HCT116 (cell line): ENCODE measurements at regions not wholly inside any gene's neighbourhood (a gene's known extent, or its start where the extent isn't known, plus 50 kb on each side); places are given as distances from the start of the nearest gene placed in this dataset.

Experiments used
- ATAC-seq: fragments of 200-7000 bp; cut with Tn5 transposase; 2 replicates; pipeline ENCODE4 v1.9.1; 2020; ENCODE audit warnings: mild to moderate bottlenecking, moderate library complexity
- BruUV-seq: library from RNA; stranded (reverse); fragments of 400-500 nt; replicated peaks from 2 replicates; lab custom pipeline; 2021; lab: Mats Ljungman, UMichigan
- CTCF ChIA-PET: fragments of 300-600 bp; sonication (Branson Sonifier 250); formaldehyde crosslinking; loops from one replicate; lab custom pipeline; 2021; ENCODE audit warnings: antibody characterized with exemption; lab: Charles Lee
- POLR2A ChIA-PET: fragments of 300-600, 350-600 bp; sonication (Branson Sonifier 250); formaldehyde crosslinking; loops from one replicate; lab custom pipeline; 2021; ENCODE audit warnings: antibody characterized with exemption; lab: Charles Lee
- RAD21 ChIA-PET, 2 experiments: fragments of 300-600 bp; sonication (Branson Sonifier 250); formaldehyde crosslinking; loops; one replicate each; lab custom pipeline; 2023; ENCODE audit warnings: low total read pairs in 2 of 2; ENCODE audit not compliant: uncharacterized antibody in 2 of 2, unreplicated experiment in 2 of 2, low non-redundant PET in 1 of 2; lab: Charles Lee
- DNase-seq: peaks from one replicate; pipeline ENCODE4 v3.0.0-alpha.2; 2010; ENCODE audit warnings: low read depth, low spot score
- H2AFZ ChIP-seq: fragments of 200-600 bp; shearing (Covaris generic), sonication (generic); 2 replicates; pipeline ENCODE4 v1.6.1; 2017; ENCODE audit warnings: low read depth, mixed run types, mixed read lengths, antibody characterized with exemption, low read length; ENCODE audit not compliant: poor library complexity, severe bottlenecking
- H3K27ac ChIP-seq: 2 replicates; pipeline ENCODE4 v1.5.1; 2012; ENCODE audit warnings: low read depth, low read length
- H3K27me3 ChIP-seq: fragments of 200-600 bp; sonication (generic); 2 replicates; pipeline ENCODE4 v1.6.1; 2016; ENCODE audit warnings: mixed run types, low read length, mixed read lengths; ENCODE audit not compliant: insufficient read depth
- H3K36me3 ChIP-seq, 2 experiments: fragments of 200-500 bp in 1 of 2; fragments of 200-600 bp in 1 of 2; sonication (Bioruptor generic) in 1 of 2; sonication (generic) in 1 of 2; 2 replicates each; pipeline versions ENCODE4 v1.5.1 to v1.6.1; 2014 to 2016; ENCODE audit warnings: low read length in 2 of 2, inconsistent platforms in 1 of 2, mixed read lengths in 1 of 2, mixed run types in 1 of 2; ENCODE audit not compliant: insufficient read depth in 2 of 2, control insufficient read depth in 1 of 2
- H3K4me1 ChIP-seq, 2 experiments: fragments of 200-600 bp in 1 of 2; sonication (generic) in 1 of 2; 2 replicates each; pipeline versions ENCODE4 v1.5.1 to v1.6.1; 2012 to 2017; ENCODE audit warnings: low read length in 2 of 2, inconsistent platforms in 1 of 2, mild to moderate bottlenecking in 1 of 2, mixed read lengths in 1 of 2, mixed run types in 1 of 2, moderate library complexity in 1 of 2; ENCODE audit not compliant: insufficient read depth in 2 of 2, control insufficient read depth in 1 of 2
- H3K4me2 ChIP-seq: fragments of 200-600 bp; sonication (generic); 2 replicates; pipeline ENCODE4 v1.6.1; 2017; ENCODE audit warnings: mixed run types, low read length, mixed read lengths
- H3K4me3 ChIP-seq, 2 experiments: fragments of 200-600 bp in 1 of 2; sonication (generic) in 1 of 2; replicated peaks in 1 of 2; 2 replicates each; pipeline ENCODE4 v1.5.1; 2011 to 2016; ENCODE audit warnings: low read length in 2 of 2, control low read depth in 1 of 2, low read depth in 1 of 2, mild to moderate bottlenecking in 1 of 2, mixed read lengths in 1 of 2, mixed run types in 1 of 2
- H3K79me2 ChIP-seq: fragments of 200-600 bp; sonication (generic); 2 replicates; pipeline ENCODE4 v1.6.1; 2017; ENCODE audit warnings: mild to moderate bottlenecking, mixed run types, low read length, moderate library complexity, mixed read lengths; ENCODE audit not compliant: insufficient read depth
- H3K9ac ChIP-seq: fragments of 200-600 bp; sonication (generic); 2 replicates; pipeline ENCODE4 v1.6.1; 2016; ENCODE audit warnings: low read length, mixed read lengths
- H3K9me2 ChIP-seq: fragments of 200-600 bp; sonication (generic), shearing (Covaris generic); 2 replicates; pipeline ENCODE4 v1.6.1; 2017; ENCODE audit warnings: mixed run types, mild to moderate bottlenecking, moderate library complexity; ENCODE audit not compliant: insufficient read depth
- H3K9me3 ChIP-seq, 2 experiments: fragments of 200-500 bp in 1 of 2; fragments of 200-600 bp in 1 of 2; sonication (Bioruptor generic) in 1 of 2; sonication (generic) in 1 of 2; 2 replicates each; pipeline ENCODE4 v1.6.1; 2014 to 2017; ENCODE audit warnings: low read length in 2 of 2, mixed read lengths in 2 of 2, inconsistent platforms in 1 of 2, low read depth in 1 of 2, mild to moderate bottlenecking in 1 of 2, mixed run types in 1 of 2, moderate library complexity in 1 of 2; ENCODE audit not compliant: control insufficient read depth in 1 of 2, insufficient read depth in 1 of 2
- H4K20me1 ChIP-seq: fragments of 200-600 bp; sonication (generic), shearing (Covaris generic); 2 replicates; pipeline ENCODE4 v1.6.1; 2017; ENCODE audit warnings: mixed run types, mild to moderate bottlenecking, moderate library complexity; ENCODE audit not compliant: insufficient read depth
- CBX3 ChIP-seq: IDR thresholded peaks from 2 replicates; pipeline ENCODE4 v1.6.1; 2012; ENCODE audit warnings: low read depth
- CEBPB ChIP-seq: IDR thresholded peaks from 2 replicates; pipeline ENCODE4 v1.6.1; 2012; ENCODE audit warnings: low read depth
- EGR1 ChIP-seq: IDR thresholded peaks from 2 replicates; pipeline ENCODE4 v1.6.1; 2012; ENCODE audit warnings: low read depth
- EZH2 ChIP-seq: fragments of 200-600 bp; sonication (generic); IDR thresholded peaks from 2 replicates; pipeline ENCODE4 v1.6.1; 2017; ENCODE audit warnings: antibody characterized with exemption, mixed run types
- FOSL1 ChIP-seq: IDR thresholded peaks from 2 replicates; pipeline ENCODE4 v1.6.1; 2012; ENCODE audit warnings: low read depth
- POLR2A ChIP-seq: IDR thresholded peaks from 2 replicates; pipeline ENCODE4 v1.7.0; 2011; ENCODE audit warnings: borderline replicate concordance; ENCODE audit not compliant: insufficient read depth, insufficient read length; ENCODE audit errors: extremely low read depth
- POLR2AphosphoS5 ChIP-seq: IDR thresholded peaks from 2 replicates; pipeline ENCODE4 v1.6.1; 2011; ENCODE audit warnings: mild to moderate bottlenecking, low read depth, low read length, moderate library complexity
- RAD21 ChIP-seq: IDR thresholded peaks from 2 replicates; pipeline ENCODE4 v1.6.1; 2012; ENCODE audit warnings: low read depth, mild to moderate bottlenecking
- SIN3A ChIP-seq: IDR thresholded peaks from 2 replicates; pipeline ENCODE4 v1.6.1; 2012; ENCODE audit warnings: low read depth
- SP1 ChIP-seq: IDR thresholded peaks from 2 replicates; pipeline ENCODE4 v1.6.1; 2012; ENCODE audit warnings: low read depth
- SRF ChIP-seq: IDR thresholded peaks from 2 replicates; pipeline ENCODE4 v1.6.1; 2012; ENCODE audit warnings: low read depth
- ZFX ChIP-seq: fragments of 450-650 bp; IDR thresholded peaks from 2 replicates; pipeline ENCODE4 v1.6.1; 2017
- intact Hi-C: fragments of 100-400 bp; cut with micrococcal nuclease; formaldehyde crosslinking; loops from 2 replicates; pipeline ENCODE4 v1.10.0; 2022

DNA sequence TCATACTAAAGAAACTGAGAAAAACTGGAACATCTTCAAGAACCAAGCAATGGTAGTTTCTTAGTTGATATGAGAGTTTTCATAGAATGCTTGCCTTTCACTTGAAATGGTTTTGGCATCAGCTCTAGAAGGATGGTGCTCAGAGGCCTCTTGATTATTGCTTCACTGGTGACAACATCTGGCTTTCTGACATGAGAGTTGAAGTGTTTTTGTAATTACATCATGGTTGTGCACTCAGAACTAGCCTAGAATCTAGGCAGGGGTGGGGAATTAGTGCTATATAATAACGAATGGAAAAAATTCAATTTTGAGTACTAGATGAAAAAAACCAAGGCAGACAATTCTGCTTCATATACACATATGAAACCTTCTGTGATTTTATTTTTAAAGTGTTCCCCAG is 172.8 kb upstream of the LMNTD1 start (continued):
- no peak for TF ChIP-seq EZH2
- TF ChIP-seq ZFX, result no peak
- TF ChIP-seq FOSL1, result no peak
- no peak for TF ChIP-seq RAD21
- TF ChIP-seq CBX3, result no peak
- no peak for TF ChIP-seq POLR2A
- TF ChIP-seq SRF, result no peak
- TF ChIP-seq EGR1, result no peak
- TF ChIP-seq POLR2AphosphoS5, result no peak

DNA sequence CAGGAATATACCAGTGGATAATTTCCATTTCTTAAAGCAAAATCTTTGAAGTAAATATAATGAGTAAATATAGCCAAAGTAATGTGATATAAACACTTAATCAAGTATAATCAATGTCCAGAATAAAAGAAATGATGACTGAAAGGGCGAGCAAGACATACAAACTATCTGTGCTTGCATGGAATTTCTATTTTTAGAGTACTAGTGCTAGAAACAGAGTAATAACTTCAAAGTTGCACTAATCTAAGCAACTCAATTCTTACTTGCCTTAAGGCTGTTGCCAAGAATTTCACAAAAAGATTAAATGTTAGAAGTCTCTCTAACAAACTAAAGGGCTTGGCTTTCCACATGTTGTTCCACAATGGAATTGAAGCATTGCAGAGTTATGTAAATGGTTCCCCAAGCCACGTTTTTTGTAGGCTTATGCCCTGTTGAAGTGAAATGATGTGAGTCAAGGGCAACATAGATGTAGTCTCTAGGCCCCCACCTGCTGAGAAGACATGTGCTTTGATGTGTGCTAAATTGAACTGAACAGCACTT is 175.0 kb upstream of the LMNTD1 start:
- TF ChIP-seq RAD21 (no peak), EZH2 (no peak), CEBPB (no peak), SP1 (no peak), SIN3A (no peak)
- Histone ChIP-seq H3K4me2 (no peak overlapping the region), H3K36me3 (no peaks in the 10 kb centered on the region), H3K9me2 (no peaks in the 10 kb centered on the region), H2AFZ (no peak overlapping the region), H3K4me1 (no peaks in the 10 kb centered on the region; a peak in 1 of 4 replicates), H3K27ac (no peak overlapping the region), H3K4me3 (no peak overlapping the region), H4K20me1 (no peaks in the 10 kb centered on the region), H3K79me2 (no peaks in the 10 kb centered on the region), H3K9me3 (no peaks in the 10 kb centered on the region), H3K9ac (no peak overlapping the region), H3K27me3 (no peaks in the 10 kb centered on the region)
- intact Hi-C loops, result no loop called here
- ChIA-PET RAD21 (no interaction called here), POLR2A (no interaction called here), CTCF (no interaction called here)
- no peak for ATAC-seq
- BruUV-seq, result no TSS peak
- no peak for DNase-seq
